Left renal cortex interstitium (tissue), 4 donors: ENCODE measurements at regions not wholly inside any gene's neighbourhood (a gene's known extent, or its start where the extent isn't known, plus 50 kb on each side); places are given as distances from the start of the nearest gene placed in this dataset.

Experiments used
- DNase-seq, 4 donors: peaks; one replicate each; pipeline ENCODE4 v3.0.0-alpha.2; 2013; ENCODE audit warnings: low read depth in 4 of 4, low spot score in 2 of 4, missing footprints in 1 of 4

- no peak for DNase-seq
Measured at GRCh38 chr2:43129676-43130547, 96.5 kb downstream of the ZFP36L2 start.

- DNase-seq: no peak
Measured at GRCh38 chr2:43128559-43128955, 97.8 kb downstream of the ZFP36L2 start.

GRCh38 chr2:43127941-43128558 is 98.4 kb downstream of the ZFP36L2 start:
- no peak for DNase-seq

GRCh38 chr2:43127208-43127940 is 99.0 kb downstream of the ZFP36L2 start:
- DNase-seq: no peak

GRCh38 chr2:43126817-43127207 is 99.6 kb downstream of the ZFP36L2 start:
- DNase-seq: no peak

- no peak for DNase-seq
Measured at GRCh38 chr2:43125090-43125998, 101.1 kb downstream of the ZFP36L2 start.

- DNase-seq: no peak
Measured at GRCh38 chr2:43124687-43125057, 101.7 kb downstream of the ZFP36L2 start.

- no peak for DNase-seq
Measured at GRCh38 chr2:43123981-43124686, 102.3 kb downstream of the ZFP36L2 start.

- DNase-seq: no peak
Measured at GRCh38 chr2:43123486-43123885, 102.9 kb downstream of the ZFP36L2 start.

- no peak for DNase-seq
Measured at GRCh38 chr2:43123028-43123427, 103.4 kb downstream of the ZFP36L2 start.

GRCh38 chr2:43121580-43122314 is 104.7 kb downstream of the ZFP36L2 start:
- DNase-seq: no peak

GRCh38 chr2:43119303-43119702 is 107.1 kb downstream of the ZFP36L2 start:
- DNase-seq: no peak

GRCh38 chr2:43117521-43118143 is 108.8 kb downstream of the ZFP36L2 start:
- DNase-seq: no peak

GRCh38 chr2:43116988-43117387 is 109.4 kb downstream of the ZFP36L2 start:
- DNase-seq: no peak

- DNase-seq: no peak
Measured at GRCh38 chr2:43115881-43116280, 110.5 kb downstream of the ZFP36L2 start.

- DNase-seq: no peak
Measured at GRCh38 chr2:43114210-43114609, 112.2 kb downstream of the ZFP36L2 start.

- no peak for DNase-seq
Measured at GRCh38 chr2:43111788-43112554, 114.4 kb downstream of the ZFP36L2 start.

GRCh38 chr2:43110442-43110871 is 115.9 kb downstream of the ZFP36L2 start:
- peak in 1 of 4 donors; percentile 64 for DNase-seq
